ENCODE measurements at regions not wholly inside any gene's neighbourhood (a gene's known extent, or its start where the extent isn't known, plus 50 kb on each side); places are given as distances from the start of the nearest gene placed in this dataset.

GRCh38 chr9:106111039-106111730, 416.8 kb downstream of the TMEM38B start:
- TF ChIP-seq CTCF (IDR thresholded peaks at IDR 0.05), result no peak
- TF ChIP-seq POLR2A (IDR thresholded peaks at IDR 0.05), result no peak
